Neural cell (in vitro differentiated cells): ENCODE measurements at regions not wholly inside any gene's neighbourhood (a gene's known extent, or its start where the extent isn't known, plus 50 kb on each side); places are given as distances from the start of the nearest gene placed in this dataset.

Experiments
- H2AFZ ChIP-seq: fragments of 200-600, 300-800 bp; sonication (generic), shearing (Covaris generic); 2 replicates; pipeline ENCODE4 v1.6.0; 2014; ENCODE audit warnings: low read depth, mild to moderate bottlenecking, antibody characterized with exemption, low read length, moderate library complexity
- H3F3A ChIP-seq: fragments of 200-600 bp; shearing (Covaris generic); 2 replicates; pipeline ENCODE4 v1.6.1; 2016; ENCODE audit warnings: mild to moderate bottlenecking, moderate library complexity, mixed read lengths, antibody characterized with exemption, low read length; ENCODE audit not compliant: insufficient read depth, poor library complexity, severe bottlenecking
- H3K27ac ChIP-seq: fragments of 200-600, 300-800 bp; sonication (generic), shearing (Covaris generic); 2 replicates; pipeline ENCODE4 v1.5.1; 2014; ENCODE audit warnings: mild to moderate bottlenecking, low read length, moderate library complexity
- H3K27me3 ChIP-seq: fragments of 300-800, 200-600 bp; sonication (generic), shearing (Covaris generic); 2 replicates; pipeline ENCODE4 v1.6.0; 2014; ENCODE audit warnings: mild to moderate bottlenecking, low read depth, low read length, moderate library complexity; ENCODE audit not compliant: insufficient read depth
- H3K36me3 ChIP-seq: fragments of 300-800, 200-600 bp; sonication (generic), shearing (Covaris generic); 2 replicates; pipeline ENCODE4 v1.5.1; 2014; ENCODE audit warnings: mild to moderate bottlenecking, antibody characterized with exemption, low read length, moderate library complexity; ENCODE audit not compliant: insufficient read depth
- H3K4me2 ChIP-seq: fragments of 300-800, 200-600 bp; sonication (generic), shearing (Covaris generic); 2 replicates; pipeline ENCODE4 v1.6.0; 2014; ENCODE audit warnings: mild to moderate bottlenecking, low read length
- H3K4me3 ChIP-seq: fragments of 300-800, 200-600 bp; sonication (generic), shearing (Covaris generic); 2 replicates; pipeline ENCODE4 v1.5.1; 2014; ENCODE audit warnings: mild to moderate bottlenecking, low read length, moderate library complexity
- H3K79me2 ChIP-seq: fragments of 200-600 bp; shearing (Covaris generic); replicated peaks from 2 replicates; pipeline ENCODE4 v1.6.0; 2014; ENCODE audit warnings: mild to moderate bottlenecking, low read length, moderate library complexity; ENCODE audit not compliant: insufficient read depth
- H3K9ac ChIP-seq: fragments of 300-800, 200-600 bp; sonication (generic), shearing (Covaris generic); 2 replicates; pipeline ENCODE4 v1.6.1; 2016; ENCODE audit warnings: mild to moderate bottlenecking, low read length, mixed read lengths
- H3K9me2 ChIP-seq: fragments of 200-600 bp; shearing (Covaris generic); 2 replicates; pipeline ENCODE4 v1.6.1; 2016; ENCODE audit warnings: mild to moderate bottlenecking, low read length, mixed read lengths; ENCODE audit not compliant: insufficient read depth
- H3K9me3 ChIP-seq: fragments of 200-600, 300-800 bp; sonication (generic), shearing (Covaris generic); 2 replicates; pipeline ENCODE4 v1.6.1; 2016; ENCODE audit warnings: mild to moderate bottlenecking, mixed run types, low read length, moderate library complexity, mixed read lengths
- H4K20me1 ChIP-seq: fragments of 200-600 bp; shearing (Covaris generic); 2 replicates; pipeline ENCODE4 v1.6.1; 2016; ENCODE audit warnings: mild to moderate bottlenecking, mixed run types; ENCODE audit not compliant: insufficient read depth
- CTCF ChIP-seq: fragments of 450-650 bp; IDR thresholded peaks from 2 replicates; pipeline ENCODE4 v1.5.1; 2014; ENCODE audit warnings: antibody characterized with exemption, mild to moderate bottlenecking, moderate library complexity; ENCODE audit not compliant: poor library complexity, severe bottlenecking
- EP300 ChIP-seq: fragments of 450-650 bp; conservative IDR thresholded peaks from 2 replicates; pipeline ENCODE4 v1.6.1; 2014; ENCODE audit warnings: antibody characterized with exemption, mild to moderate bottlenecking, moderate library complexity; ENCODE audit not compliant: poor library complexity, severe bottlenecking
- EZH2 ChIP-seq: fragments of 200-600, 300-800 bp; shearing (Covaris generic), sonication (generic); IDR thresholded peaks from 2 replicates; pipeline ENCODE4 v1.6.1; 2014; ENCODE audit warnings: antibody characterized with exemption, low read length, borderline replicate concordance, mild to moderate bottlenecking; ENCODE audit not compliant: insufficient read depth, poor library complexity, severe bottlenecking
- MXI1 ChIP-seq: fragments of 450-650 bp; conservative IDR thresholded peaks from 2 replicates; pipeline ENCODE4 v1.6.1; 2014; ENCODE audit warnings: antibody characterized with exemption, mild to moderate bottlenecking; ENCODE audit not compliant: poor library complexity, severe bottlenecking
- POLR2AphosphoS5 ChIP-seq: IDR thresholded peaks from 2 replicates; pipeline ENCODE4 v1.6.1; 2012
- RAD21 ChIP-seq: fragments of 450-650 bp; conservative IDR thresholded peaks from 2 replicates; pipeline ENCODE4 v1.6.1; 2014; ENCODE audit warnings: antibody characterized with exemption, mild to moderate bottlenecking, moderate library complexity
- REST ChIP-seq: IDR thresholded peaks from 2 replicates; pipeline ENCODE4 v1.6.1; 2012; ENCODE audit warnings: borderline replicate concordance
- SMC3 ChIP-seq: fragments of 450-650 bp; conservative IDR thresholded peaks from 2 replicates; pipeline ENCODE4 v1.6.1; 2014; ENCODE audit warnings: antibody characterized with exemption, mild to moderate bottlenecking, moderate library complexity; ENCODE audit not compliant: poor library complexity
- TAF1 ChIP-seq: IDR thresholded peaks from 2 replicates; pipeline ENCODE4 v1.6.1; 2012; ENCODE audit warnings: low read depth

- Histone ChIP-seq H3K9ac (peak overlapping the region; percentile 32), H3K4me3 (peak overlapping the region; percentile 16), H3K9me3 (no peaks in the 10 kb centered on the region), H4K20me1 (no peaks in the 10 kb centered on the region), H3K4me2 (no peak overlapping the region), H3K36me3 (no peaks in the 10 kb centered on the region), H3K27me3 (no peaks in the 10 kb centered on the region), H3F3A (no peaks in the 10 kb centered on the region), H3K79me2 (no peaks in the 10 kb centered on the region), H2AFZ (no peak overlapping the region), H3K9me2 (no peaks in the 10 kb centered on the region), H3K27ac (peak overlapping the region; percentile 8)
- TF ChIP-seq EP300 (peak; percentile 32), SMC3 (no peak)
Observed at GRCh38 chr2:41879235-41879916, 168.4 kb upstream of the PKDCC start.

GRCh38 chr2:41880561-41881243, 167.1 kb upstream of the PKDCC start:
- H4K20me1 ChIP-seq, result no peaks in the 10 kb centered on the region
- no peaks in the 10 kb centered on the region for H3K36me3 ChIP-seq
- TF ChIP-seq TAF1, result no peak
- no peak for TF ChIP-seq EP300
- TF ChIP-seq SMC3, result no peak
- TF ChIP-seq EZH2, result no peak
- TF ChIP-seq POLR2AphosphoS5, result no peak
- TF ChIP-seq MXI1, result no peak
- TF ChIP-seq CTCF, result no peak
- no peak for TF ChIP-seq RAD21
- no peak for TF ChIP-seq REST
- no peak overlapping the region for H3K4me3 ChIP-seq
- no peaks in the 10 kb centered on the region for H3K27me3 ChIP-seq
- no peak overlapping the region for H3K9ac ChIP-seq
- no peaks in the 10 kb centered on the region for H3K9me3 ChIP-seq
- no peak overlapping the region for H2AFZ ChIP-seq
- no peak overlapping the region for H3K27ac ChIP-seq
- no peaks in the 10 kb centered on the region for H3K9me2 ChIP-seq
- no peak overlapping the region for H3K4me2 ChIP-seq
- no peaks in the 10 kb centered on the region for H3F3A ChIP-seq
- no peaks in the 10 kb centered on the region for H3K79me2 ChIP-seq
